Small intestine (tissue), 7 donors: ENCODE measurements at regions not wholly inside any gene's neighbourhood (a gene's known extent, or its start where the extent isn't known, plus 50 kb on each side); places are given as distances from the start of the nearest gene placed in this dataset.

ENCODE experiments used
- DNase-seq, 2 donors: peaks; one replicate each; pipeline versions ENCODE4 v3.0.0 to v3.0.0-alpha.2; 2013
- FAIRE-seq: peaks from 2 replicates; lab custom pipeline; 2012; peaks lifted over from hg19 to GRCh38; lab: Jason Lieb, UNC
- H3K27ac ChIP-seq, 3 donors: one replicate each; pipeline ENCODE4 v1.5.1; 2013; ENCODE audit warnings: low read length in 2 of 3, mild to moderate bottlenecking in 2 of 3, control low read depth in 1 of 3, inconsistent platforms in 1 of 3, low read depth in 1 of 3, moderate library complexity in 1 of 3
- H3K27me3 ChIP-seq, 3 donors: one replicate each; pipeline ENCODE4 v1.6.1; 2013; ENCODE audit warnings: low read length in 3 of 3, inconsistent platforms in 1 of 3; ENCODE audit not compliant: control insufficient read depth in 3 of 3, insufficient read depth in 3 of 3
- H3K36me3 ChIP-seq, 3 donors: one replicate each; pipeline ENCODE4 v1.6.1; 2013; ENCODE audit warnings: low read length in 3 of 3, inconsistent platforms in 1 of 3, low read depth in 1 of 3, mild to moderate bottlenecking in 1 of 3, moderate library complexity in 1 of 3; ENCODE audit not compliant: control insufficient read depth in 3 of 3, insufficient read depth in 2 of 3
- H3K4me1 ChIP-seq, 3 donors: one replicate each; pipeline ENCODE4 v1.6.1; 2013; ENCODE audit warnings: low read length in 2 of 3, inconsistent platforms in 1 of 3, low read depth in 1 of 3, mild to moderate bottlenecking in 1 of 3, moderate library complexity in 1 of 3; ENCODE audit not compliant: control insufficient read depth in 3 of 3, insufficient read depth in 2 of 3
- H3K4me3 ChIP-seq, 3 donors: one replicate each; pipeline ENCODE4 v1.5.1; 2013; ENCODE audit warnings: low read length in 3 of 3, control low read depth in 1 of 3, inconsistent platforms in 1 of 3, low read depth in 1 of 3, mild to moderate bottlenecking in 1 of 3, moderate library complexity in 1 of 3
- H3K9me3 ChIP-seq, 2 donors: one replicate each; pipeline ENCODE4 v1.6.1; 2013; ENCODE audit warnings: low read depth in 1 of 2, low read length in 1 of 2; ENCODE audit not compliant: control insufficient read depth in 2 of 2, insufficient read depth in 1 of 2
- WGBS, 3 donors: extraction: QIAGEN DNeasy Blood & Tissue Kit; methylation state at CpG; one replicate each; pipeline ENCODE4 v1.1.7; 2013; 5-methylcytosine and 5-hydroxymethylcytosine counted together
- donor health status: healthy with polysubstance abuse.
- donor health status: control.
- donor health status: control.
- donor health status: Bipolar disorder and iron deficiency.
- donor health status: healthy.

- no peaks in the 10 kb centered on the region for H3K4me1 ChIP-seq
- no peaks in the 10 kb centered on the region for H3K27me3 ChIP-seq
- H3K9me3 ChIP-seq: no peaks in the 10 kb centered on the region
- WGBS, 3 donors: 86 to 88% (median 87%) methylated on average over 6 of the region's 6 CpGs
- no peaks in the 10 kb centered on the region for H3K36me3 ChIP-seq
- no peak overlapping the region for H3K4me3 ChIP-seq
- FAIRE-seq (no peak), DNase-seq (no peak)
- H3K27ac ChIP-seq: no peak overlapping the region
Observed at GRCh38 chr20:60941379-60941778, 310.7 kb upstream of the CDH4 start.

GRCh38 chr20:60947819-60948218, 304.2 kb upstream of the CDH4 start:
- H3K4me1 ChIP-seq: no peaks in the 10 kb centered on the region
- H3K27ac ChIP-seq: no peak overlapping the region
- WGBS, 3 donors: 85 to 89% (median 87%) methylated on average over 7 of the region's 7 CpGs
- FAIRE-seq (no peak), DNase-seq (no peak)
- no peaks in the 10 kb centered on the region for H3K36me3 ChIP-seq
- H3K4me3 ChIP-seq: no peak overlapping the region
- no peaks in the 10 kb centered on the region for H3K27me3 ChIP-seq
- no peaks in the 10 kb centered on the region for H3K9me3 ChIP-seq

- FAIRE-seq (no peak), DNase-seq (no peak)
- Histone ChIP-seq H3K27me3 (no peaks in the 10 kb centered on the region), H3K27ac (no peak overlapping the region), H3K4me1 (no peaks in the 10 kb centered on the region), H3K9me3 (no peaks in the 10 kb centered on the region), H3K4me3 (no peak overlapping the region), H3K36me3 (no peaks in the 10 kb centered on the region)
- 83 to 89% (median 84%) methylated on average over 8 of the region's 8 CpGs for WGBS, 3 donors
Observed at GRCh38 chr20:60948224-60948623, 303.8 kb upstream of the CDH4 start.

- no peak overlapping the region for H3K4me3 ChIP-seq
- H3K27ac ChIP-seq: no peak overlapping the region
- no peaks in the 10 kb centered on the region for H3K9me3 ChIP-seq
- FAIRE-seq: no peak
- H3K36me3 ChIP-seq: no peaks in the 10 kb centered on the region
- no peaks in the 10 kb centered on the region for H3K4me1 ChIP-seq
- 78 to 85% (median 83%) methylated on average over 5 of the region's 5 CpGs for WGBS, 3 donors
- H3K27me3 ChIP-seq: no peaks in the 10 kb centered on the region
- DNase-seq: no peak
Observed at GRCh38 chr20:60950561-60950960, 301.5 kb upstream of the CDH4 start.

- WGBS, 3 donors: 87 to 93% (median 88%) methylated on average over 5 of the region's 5 CpGs
- H3K27ac ChIP-seq: no peak overlapping the region
- FAIRE-seq: no peak
Observed at GRCh38 chr20:60950974-60951373, 301.1 kb upstream of the CDH4 start.

GRCh38 chr20:60952861-60953260, 299.2 kb upstream of the CDH4 start:
- Histone ChIP-seq H3K4me3 (no peak overlapping the region), H3K36me3 (no peaks in the 10 kb centered on the region), H3K27ac (no peak overlapping the region), H3K27me3 (no peaks in the 10 kb centered on the region), H3K4me1 (no peaks in the 10 kb centered on the region), H3K9me3 (no peaks in the 10 kb centered on the region)
- 76 to 82% (median 78%) methylated on average over 8 of the region's 8 CpGs for WGBS, 3 donors
- DNase-seq: no peak
- FAIRE-seq: no peak

More at GRCh38 chr20:60950974-60951373, 301.1 kb upstream of the CDH4 start:
- Histone ChIP-seq H3K36me3 (no peaks in the 10 kb centered on the region), H3K4me1 (no peaks in the 10 kb centered on the region), H3K9me3 (no peaks in the 10 kb centered on the region), H3K4me3 (no peak overlapping the region), H3K27me3 (no peaks in the 10 kb centered on the region)
- DNase-seq: no peak

GRCh38 chr20:60953321-60953720, 298.7 kb upstream of the CDH4 start:
- Histone ChIP-seq H3K4me1 (no peaks in the 10 kb centered on the region), H3K27me3 (no peaks in the 10 kb centered on the region), H3K4me3 (no peak overlapping the region), H3K36me3 (no peaks in the 10 kb centered on the region), H3K27ac (no peak overlapping the region), H3K9me3 (no peaks in the 10 kb centered on the region)
- no peak for FAIRE-seq
- WGBS, 3 donors: 79 to 83% (median 80%) methylated on average over 13 of the region's 13 CpGs
- DNase-seq: no peak

GRCh38 chr20:60955706-60956105, 296.4 kb upstream of the CDH4 start:
- no peak overlapping the region for H3K4me3 ChIP-seq
- WGBS, 3 donors: 47 to 53% (median 48%) methylated on average over 2 of the region's 2 CpGs
- DNase-seq (no peak), FAIRE-seq (no peak)
- no peaks in the 10 kb centered on the region for H3K27me3 ChIP-seq
- no peaks in the 10 kb centered on the region for H3K9me3 ChIP-seq
- no peak overlapping the region for H3K27ac ChIP-seq
- no peaks in the 10 kb centered on the region for H3K36me3 ChIP-seq
- no peaks in the 10 kb centered on the region for H3K4me1 ChIP-seq

GRCh38 chr20:60956194-60956593, 295.9 kb upstream of the CDH4 start:
- Histone ChIP-seq H3K36me3 (no peaks in the 10 kb centered on the region), H3K27me3 (no peaks in the 10 kb centered on the region), H3K27ac (no peak overlapping the region), H3K9me3 (no peaks in the 10 kb centered on the region), H3K4me1 (no peaks in the 10 kb centered on the region), H3K4me3 (no peak overlapping the region)
- FAIRE-seq (no peak), DNase-seq (no peak)
- 60 to 64% (median 63%) methylated on average over 4 of the region's 4 CpGs for WGBS, 3 donors
